CD4-positive, alpha-beta T cell treated with Interleukin-15 for 1 hour (primary cell): ENCODE measurements at regions not wholly inside any gene's neighbourhood (a gene's known extent, or its start where the extent isn't known, plus 50 kb on each side); places are given as distances from the start of the nearest gene placed in this dataset.

Source experiments
- DNase-seq: peaks from one replicate; pipeline ENCODE4 v3.0.0-alpha.2; 2020

GRCh38 chr2:195396479-195396878, 260.5 kb upstream of the SLC39A10 start:
- no peak for DNase-seq

GRCh38 chr2:195395362-195395761, 261.7 kb upstream of the SLC39A10 start:
- DNase-seq, result no peak

GRCh38 chr2:195392446-195393336, 264.3 kb upstream of the SLC39A10 start:
- DNase-seq, result no peak

- no peak for DNase-seq
These were observed 266.2 kb upstream of the SLC39A10 start for GRCh38 chr2:195390686-195391321.

GRCh38 chr2:195388028-195388427, 269.0 kb upstream of the SLC39A10 start:
- DNase-seq, result no peak

GRCh38 chr2:195382186-195382585, 274.8 kb upstream of the SLC39A10 start:
- peak; percentile 19 for DNase-seq

GRCh38 chr2:195370167-195370943, 286.7 kb upstream of the SLC39A10 start:
- no peak for DNase-seq

- DNase-seq, result no peak
These were observed 287.8 kb upstream of the SLC39A10 start for GRCh38 chr2:195369218-195369587.

GRCh38 chr2:195368249-195369217, 288.5 kb upstream of the SLC39A10 start:
- no peak for DNase-seq

- no peak for DNase-seq
These were observed 289.2 kb upstream of the SLC39A10 start for GRCh38 chr2:195367809-195368208.

- DNase-seq, result no peak
These were observed 292.7 kb upstream of the SLC39A10 start for GRCh38 chr2:195364015-195364965.

GRCh38 chr2:195363496-195363895, 293.5 kb upstream of the SLC39A10 start:
- DNase-seq, result no peak

- no peak for DNase-seq
These were observed 296.8 kb upstream of the SLC39A10 start for GRCh38 chr2:195360242-195360641.

GRCh38 chr2:195359043-195359735, 297.8 kb upstream of the SLC39A10 start:
- no peak for DNase-seq

- no peak for DNase-seq
These were observed 300.0 kb upstream of the SLC39A10 start for GRCh38 chr2:195356920-195357440.

GRCh38 chr2:195356026-195356425, 301.0 kb upstream of the SLC39A10 start:
- no peak for DNase-seq

- DNase-seq, result no peak
These were observed 304.4 kb upstream of the SLC39A10 start for GRCh38 chr2:195352581-195352980.

GRCh38 chr2:195343942-195344530, 313.0 kb upstream of the SLC39A10 start:
- no peak for DNase-seq

GRCh38 chr2:195343540-195343939, 313.5 kb upstream of the SLC39A10 start:
- no peak for DNase-seq

GRCh38 chr2:195342061-195342460, 315.0 kb upstream of the SLC39A10 start:
- DNase-seq, result no peak
